ENCODE measurements at regions not wholly inside any gene's neighbourhood (a gene's known extent, or its start where the extent isn't known, plus 50 kb on each side); places are given as distances from the start of the nearest gene placed in this dataset.

- TF ChIP-seq TAF1 (IDR thresholded peaks at IDR 0.05; ENCODE audit: borderline replicate concordance, low read depth, low read length) (no peak), POLR2AphosphoS5 (IDR thresholded peaks at IDR 0.05; ENCODE audit: low read depth, low read length) (no peak), POLR2A (IDR thresholded peaks at IDR 0.05; ENCODE audit: low read depth, low read length) (no peak)
These were observed 851.3 kb downstream of the GRID1 start for GRCh38 chr10:85515316-85515715.

Measured in GM12892 (cell line).